Chondrocyte (in vitro differentiated cells): ENCODE measurements at regions not wholly inside any gene's neighbourhood (a gene's known extent, or its start where the extent isn't known, plus 50 kb on each side); places are given as distances from the start of the nearest gene placed in this dataset.

ENCODE experiments used
- DNase-seq: peaks from one replicate; pipeline ENCODE4 v3.0.0; 2021; ENCODE audit warnings: mixed read lengths, low spot score
- H3K27ac Mint-ChIP-seq: one replicate; pipeline ENCODE4 v1.8.0; 2021; ENCODE audit warnings: mild to moderate bottlenecking, moderate library complexity, mixed read lengths; ENCODE audit not compliant: unreplicated experiment
- H3K27me3 Mint-ChIP-seq: 2 replicates; pipeline ENCODE4 v1.8.0; 2021; ENCODE audit warnings: low read depth, mixed read lengths
- H3K36me3 Mint-ChIP-seq: 2 replicates; pipeline ENCODE4 v1.8.0; 2021; ENCODE audit warnings: low read depth, mixed read lengths
- H3K4me1 Mint-ChIP-seq: 2 replicates; pipeline ENCODE4 v1.8.0; 2021; ENCODE audit warnings: low read depth, mild to moderate bottlenecking, mixed read lengths
- H3K4me3 Mint-ChIP-seq: one replicate; pipeline ENCODE4 v1.8.0; 2021; ENCODE audit warnings: mild to moderate bottlenecking, moderate library complexity, mixed read lengths; ENCODE audit not compliant: unreplicated experiment
- H3K9me3 Mint-ChIP-seq: 2 replicates; pipeline ENCODE4 v1.8.0; 2021; ENCODE audit warnings: low read depth, mixed read lengths
- TF ChIP-seq, protein P1 (sequence below): fragments of 200-600 bp; sonication (generic); IDR thresholded peaks from 2 replicates; pipeline ENCODE4 v1.5.0; 2021; ENCODE audit warnings: antibody characterized with exemption, mild to moderate bottlenecking, moderate library complexity

DNA sequence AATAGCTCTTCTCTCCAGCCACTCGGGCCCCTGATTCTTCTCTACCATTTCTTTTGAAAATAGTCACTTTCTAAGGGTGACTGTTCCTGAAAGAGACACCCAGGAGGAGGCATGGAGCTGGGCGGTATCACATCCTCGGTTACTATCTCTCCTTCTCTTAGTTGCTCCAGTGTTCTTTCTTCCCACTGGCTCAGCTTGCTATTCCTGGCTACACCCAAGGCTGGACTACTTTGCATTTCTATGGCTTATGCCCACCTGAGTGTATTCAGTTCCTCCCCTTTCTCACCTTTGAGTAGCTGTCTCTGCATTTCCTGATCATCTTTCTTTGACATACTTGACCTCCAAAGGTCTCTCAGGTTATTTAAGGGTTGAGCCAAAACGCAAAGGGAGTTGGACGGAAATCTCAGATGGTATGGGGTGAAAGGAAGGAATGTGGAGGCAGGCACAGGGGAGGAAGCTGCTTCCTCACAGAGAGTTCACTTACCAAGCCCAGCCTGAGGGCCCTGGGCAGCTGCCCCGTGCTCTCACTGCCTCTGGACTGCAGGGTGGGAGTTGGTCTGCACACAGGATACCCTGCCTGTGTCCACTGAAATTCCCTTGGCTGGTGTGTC lies 155.7 kb downstream of the SNX19 start:
- H3K4me3 Mint-ChIP-seq: no peak overlapping the region
- no peak overlapping the region for H3K27ac Mint-ChIP-seq
- H3K27me3 Mint-ChIP-seq: peaks cover 4% of the 10 kb centered on the region
- no peaks in the 10 kb centered on the region for H3K36me3 Mint-ChIP-seq
- TF ChIP-seq, protein P1, sequence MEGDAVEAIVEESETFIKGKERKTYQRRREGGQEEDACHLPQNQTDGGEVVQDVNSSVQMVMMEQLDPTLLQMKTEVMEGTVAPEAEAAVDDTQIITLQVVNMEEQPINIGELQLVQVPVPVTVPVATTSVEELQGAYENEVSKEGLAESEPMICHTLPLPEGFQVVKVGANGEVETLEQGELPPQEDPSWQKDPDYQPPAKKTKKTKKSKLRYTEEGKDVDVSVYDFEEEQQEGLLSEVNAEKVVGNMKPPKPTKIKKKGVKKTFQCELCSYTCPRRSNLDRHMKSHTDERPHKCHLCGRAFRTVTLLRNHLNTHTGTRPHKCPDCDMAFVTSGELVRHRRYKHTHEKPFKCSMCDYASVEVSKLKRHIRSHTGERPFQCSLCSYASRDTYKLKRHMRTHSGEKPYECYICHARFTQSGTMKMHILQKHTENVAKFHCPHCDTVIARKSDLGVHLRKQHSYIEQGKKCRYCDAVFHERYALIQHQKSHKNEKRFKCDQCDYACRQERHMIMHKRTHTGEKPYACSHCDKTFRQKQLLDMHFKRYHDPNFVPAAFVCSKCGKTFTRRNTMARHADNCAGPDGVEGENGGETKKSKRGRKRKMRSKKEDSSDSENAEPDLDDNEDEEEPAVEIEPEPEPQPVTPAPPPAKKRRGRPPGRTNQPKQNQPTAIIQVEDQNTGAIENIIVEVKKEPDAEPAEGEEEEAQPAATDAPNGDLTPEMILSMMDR: no peak
- peaks cover 37% of the 10 kb centered on the region for H3K4me1 Mint-ChIP-seq
- H3K9me3 Mint-ChIP-seq: no peaks in the 10 kb centered on the region
- no peak for DNase-seq

DNA sequence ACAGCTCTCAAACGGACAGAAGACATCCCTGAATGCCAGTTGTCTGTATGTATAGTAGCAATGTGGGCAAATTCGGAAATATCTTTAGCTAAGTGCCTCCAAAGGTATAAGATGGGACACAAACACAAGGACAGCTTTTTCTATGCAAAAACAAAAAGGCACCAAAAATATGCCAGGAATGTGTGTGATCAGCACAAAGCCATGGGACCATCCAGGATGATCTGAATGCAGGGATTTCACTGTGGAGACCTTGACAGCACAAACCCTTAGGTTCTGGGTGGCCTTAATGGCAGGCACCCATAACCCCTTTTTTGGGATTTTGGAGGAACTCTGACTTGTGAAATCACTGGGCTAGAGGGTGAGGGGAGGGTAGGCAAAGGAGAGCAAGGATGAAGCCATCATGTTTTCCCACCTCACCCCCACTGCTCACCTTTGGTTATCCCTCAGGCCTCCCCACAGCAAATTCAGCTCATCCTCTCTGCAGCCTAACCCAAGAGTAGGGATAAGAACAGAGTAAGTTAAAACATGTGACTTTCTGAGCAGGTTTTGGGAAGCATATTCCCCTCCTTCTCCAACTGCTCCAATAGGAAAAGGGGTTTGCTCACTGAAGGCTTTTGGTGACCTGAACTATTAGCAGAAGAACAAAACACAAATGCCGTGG lies 154.6 kb downstream of the SNX19 start:
- Mint-ChIP-seq H3K27me3 (peaks cover 4% of the 10 kb centered on the region), H3K4me3 (no peak overlapping the region), H3K9me3 (no peaks in the 10 kb centered on the region), H3K4me1 (peaks cover 47% of the 10 kb centered on the region), H3K36me3 (no peaks in the 10 kb centered on the region), H3K27ac (no peak overlapping the region)
- TF ChIP-seq, protein P1: no peak
- no peak for DNase-seq

DNA sequence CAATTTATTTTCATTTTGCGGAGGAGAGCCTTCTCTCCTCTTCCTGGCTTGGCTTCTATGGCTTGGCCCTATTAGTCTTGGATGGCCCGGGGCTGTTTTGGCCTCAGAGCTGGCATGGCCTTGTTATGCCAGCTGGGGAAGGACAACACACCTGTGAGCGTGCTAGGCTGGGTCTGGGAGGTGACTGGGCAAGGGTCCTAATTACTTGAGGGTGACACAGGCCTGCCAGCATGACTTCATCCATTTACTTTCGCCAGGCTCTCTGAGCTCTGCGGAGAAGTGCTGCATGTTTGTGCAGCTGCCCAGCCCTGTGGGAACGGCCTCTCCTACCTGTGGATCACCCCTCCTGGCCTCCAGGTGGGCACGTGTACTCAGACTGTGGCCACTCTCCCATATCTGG lies 153.6 kb downstream of the SNX19 start:
- H3K4me1 Mint-ChIP-seq: peaks cover 49% of the 10 kb centered on the region
- TF ChIP-seq, protein P1: no peak
- H3K27ac Mint-ChIP-seq: no peak overlapping the region
- no peaks in the 10 kb centered on the region for H3K9me3 Mint-ChIP-seq
- H3K27me3 Mint-ChIP-seq: no peaks in the 10 kb centered on the region
- DNase-seq: no peak
- no peak overlapping the region for H3K4me3 Mint-ChIP-seq
- H3K36me3 Mint-ChIP-seq: no peaks in the 10 kb centered on the region

DNA sequence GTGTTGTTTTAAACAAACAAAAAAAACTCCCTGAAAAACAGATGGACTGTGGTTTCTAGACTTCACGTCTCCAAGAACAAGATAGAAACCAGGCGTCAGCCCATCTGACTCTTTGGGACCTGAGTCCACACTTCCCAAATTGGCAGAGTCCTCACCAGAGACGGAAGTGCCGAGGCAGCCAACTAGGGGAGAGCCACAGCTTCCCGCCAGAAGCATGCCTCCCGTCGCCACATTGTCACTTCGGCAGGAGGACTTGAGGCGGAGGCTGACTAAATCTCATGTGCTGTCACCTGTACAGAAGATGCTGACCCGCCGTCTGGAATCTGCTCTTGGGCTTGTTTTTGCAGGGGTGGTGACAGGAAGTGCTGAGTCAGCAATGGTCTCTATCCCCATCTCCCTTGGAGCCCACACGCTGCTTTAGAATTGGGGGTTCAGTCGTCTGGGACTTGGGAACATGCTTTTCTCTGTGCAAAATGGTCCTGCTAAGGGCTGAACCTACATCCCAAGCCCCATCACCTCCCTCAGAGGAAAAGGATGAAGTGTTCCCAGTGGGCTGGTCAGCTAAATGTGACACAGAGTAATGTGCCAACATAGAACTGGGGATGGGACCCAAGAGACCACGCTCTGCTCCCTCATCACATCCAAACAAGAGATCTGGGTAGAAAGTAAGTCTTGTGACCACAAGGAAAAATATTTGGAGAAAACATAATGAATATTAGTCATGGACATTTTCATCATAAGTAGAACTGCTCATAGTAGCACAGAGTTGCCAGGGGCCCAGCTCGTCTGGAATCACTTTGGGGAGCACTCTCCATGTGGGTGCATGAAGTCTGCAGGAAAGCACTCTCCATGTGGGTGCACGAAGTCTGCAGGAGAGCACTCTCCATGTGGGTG lies 152.9 kb downstream of the SNX19 start:
- Mint-ChIP-seq H3K4me3 (no peak overlapping the region), H3K27me3 (no peaks in the 10 kb centered on the region), H3K9me3 (no peaks in the 10 kb centered on the region), H3K36me3 (no peaks in the 10 kb centered on the region), H3K27ac (no peak overlapping the region), H3K4me1 (peaks cover 49% of the 10 kb centered on the region)
- DNase-seq: no peak
- TF ChIP-seq, protein P1: no peak

DNA sequence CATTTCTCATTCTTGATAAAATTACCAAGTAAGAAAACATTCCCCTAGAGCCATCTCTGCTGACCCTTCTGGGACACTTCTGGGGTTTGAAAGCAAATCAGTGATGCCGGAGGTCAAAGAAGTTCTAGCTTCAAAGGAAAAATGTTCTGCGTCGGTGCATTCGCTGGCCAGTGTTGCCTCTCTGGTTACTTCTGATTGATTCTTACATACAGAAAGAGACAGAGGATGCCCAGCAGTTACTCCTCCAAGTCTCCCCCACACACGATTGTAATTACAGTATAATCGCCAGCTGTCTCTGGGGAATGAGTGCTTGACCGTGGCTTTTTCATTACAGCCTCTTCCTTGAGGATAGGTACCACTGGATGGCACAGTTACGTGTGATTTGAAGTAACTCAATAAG lies 150.9 kb downstream of the SNX19 start:
- H3K4me1 Mint-ChIP-seq: peaks cover 55% of the 10 kb centered on the region
- TF ChIP-seq, protein P1: no peak
- DNase-seq: no peak
- H3K4me3 Mint-ChIP-seq: no peak overlapping the region
- H3K27me3 Mint-ChIP-seq: no peaks in the 10 kb centered on the region
- no peaks in the 10 kb centered on the region for H3K36me3 Mint-ChIP-seq
- H3K9me3 Mint-ChIP-seq: no peaks in the 10 kb centered on the region
- H3K27ac Mint-ChIP-seq: no peak overlapping the region
